GM19025 (cell line): ENCODE measurements at regions not wholly inside any gene's neighbourhood (a gene's known extent, or its start where the extent isn't known, plus 50 kb on each side); places are given as distances from the start of the nearest gene placed in this dataset.
"Not testable (repeated sequence)": the region's sequence is repeated elsewhere in the genome, so short reads cannot be mapped to it uniquely, and the experiment has no call there.

Experiments
- ATAC-seq: cut with Tn5 transposase; IDR thresholded peaks from one replicate; pipeline ENCODE4 v1.9.1; 2021; ENCODE audit warnings: mild to moderate bottlenecking, low read depth, moderate library complexity; ENCODE audit not compliant: unreplicated experiment

DNA sequence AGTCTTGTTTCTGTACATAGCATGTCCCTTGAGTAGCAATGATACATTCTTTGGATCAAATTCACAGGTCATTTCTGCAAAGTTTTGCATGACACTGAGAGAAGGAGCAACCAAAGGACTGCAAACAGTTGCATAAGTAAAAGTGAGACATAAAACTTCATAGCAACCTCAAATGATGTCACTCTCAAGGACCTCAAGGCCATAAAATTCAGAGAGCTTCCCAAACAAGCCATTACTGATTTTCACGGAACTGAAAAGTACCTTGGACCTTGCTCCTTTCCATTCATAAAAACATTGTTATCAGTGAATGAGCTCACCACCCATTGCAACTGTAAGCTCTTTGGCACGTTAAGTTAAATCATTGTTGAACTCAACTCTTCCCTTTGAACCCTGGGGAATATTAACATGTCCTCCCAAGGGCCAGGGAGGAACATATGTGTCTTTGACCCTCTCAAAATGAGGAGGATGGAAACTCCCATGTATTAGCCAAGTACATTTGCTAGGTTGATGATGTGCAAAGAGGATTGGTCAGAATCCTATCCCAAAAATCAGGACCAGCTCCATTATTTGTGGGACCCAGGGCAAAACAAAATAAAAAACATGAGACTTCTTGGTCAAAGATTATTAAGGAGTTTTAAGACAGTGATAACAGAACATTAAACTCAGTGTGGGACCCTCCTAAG lies 275.0 kb upstream of the DYNLRB2 start:
- ATAC-seq, result no peak

DNA sequence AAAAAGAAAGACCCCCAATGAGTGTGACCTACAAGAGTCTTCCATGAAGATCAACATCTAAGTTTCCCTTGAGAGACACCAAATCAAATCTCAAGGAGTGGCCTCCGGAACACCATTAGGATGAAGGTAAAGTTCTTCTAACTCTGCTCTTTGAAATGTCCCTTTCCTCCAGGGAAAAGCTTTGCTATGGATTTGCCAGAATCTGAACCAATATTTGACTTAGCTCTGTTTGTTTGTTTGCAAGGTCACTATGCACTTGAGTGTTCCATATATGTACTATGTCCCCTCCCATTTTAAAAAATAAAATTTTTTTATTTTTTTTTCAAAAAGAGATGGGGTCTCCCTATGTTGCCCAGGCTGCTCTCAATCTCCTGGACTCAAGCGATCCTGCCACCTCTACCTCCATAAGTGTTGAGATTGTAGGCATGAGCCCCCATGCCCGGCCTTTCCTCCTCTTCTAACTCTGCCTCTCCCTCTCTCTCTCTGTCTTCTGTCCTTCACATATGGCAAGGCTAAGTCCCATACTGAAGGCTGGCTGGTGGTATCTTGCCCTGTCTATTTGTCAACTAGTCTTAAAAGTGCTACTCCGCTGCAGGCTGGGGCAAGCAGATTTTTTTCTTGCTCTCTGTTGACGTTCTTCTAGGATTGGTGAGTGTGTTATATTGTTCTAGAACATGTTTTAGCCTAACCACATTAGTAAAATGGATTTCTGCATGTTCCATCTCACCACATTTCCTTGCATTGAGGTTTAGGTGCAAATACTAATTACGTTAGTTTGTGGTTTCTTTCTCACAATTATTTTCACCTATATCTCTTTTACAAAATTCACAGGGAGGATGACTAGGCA lies 276.7 kb upstream of the DYNLRB2 start:
- no peak for ATAC-seq

DNA sequence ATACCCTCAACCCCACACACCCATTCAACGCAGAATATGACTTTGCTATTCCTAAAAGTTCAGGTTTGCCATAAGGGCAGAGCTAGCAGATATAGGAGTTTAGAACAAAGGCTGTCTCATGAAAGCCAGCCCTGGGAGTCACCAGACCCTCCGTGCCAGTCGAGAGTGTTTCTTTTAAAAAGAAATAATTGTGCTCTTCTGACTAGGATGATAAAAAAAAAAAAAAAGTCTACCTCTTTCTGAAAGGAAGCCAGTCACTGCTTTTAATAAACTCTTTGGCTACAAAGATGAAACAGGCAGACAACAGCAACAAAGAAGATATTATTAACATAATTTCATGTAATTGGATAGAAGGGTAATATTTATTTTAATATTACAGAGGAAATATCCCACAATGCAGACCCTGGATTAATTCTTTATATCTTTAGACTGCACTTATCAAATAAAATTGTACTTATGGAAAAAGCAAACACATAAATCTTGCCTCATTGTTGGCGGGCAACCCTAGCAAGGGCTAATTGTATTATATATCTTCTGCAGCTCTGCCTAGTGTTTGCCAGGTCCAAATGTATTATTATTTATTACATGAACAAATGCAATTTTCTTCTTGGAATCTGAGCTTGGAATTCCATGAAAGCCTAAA lies 277.5 kb upstream of the DYNLRB2 start:
- ATAC-seq, result no peak

GRCh38 chr16:80260906-80261311 lies 279.9 kb upstream of the DYNLRB2 start:
- no peak for ATAC-seq

DNA sequence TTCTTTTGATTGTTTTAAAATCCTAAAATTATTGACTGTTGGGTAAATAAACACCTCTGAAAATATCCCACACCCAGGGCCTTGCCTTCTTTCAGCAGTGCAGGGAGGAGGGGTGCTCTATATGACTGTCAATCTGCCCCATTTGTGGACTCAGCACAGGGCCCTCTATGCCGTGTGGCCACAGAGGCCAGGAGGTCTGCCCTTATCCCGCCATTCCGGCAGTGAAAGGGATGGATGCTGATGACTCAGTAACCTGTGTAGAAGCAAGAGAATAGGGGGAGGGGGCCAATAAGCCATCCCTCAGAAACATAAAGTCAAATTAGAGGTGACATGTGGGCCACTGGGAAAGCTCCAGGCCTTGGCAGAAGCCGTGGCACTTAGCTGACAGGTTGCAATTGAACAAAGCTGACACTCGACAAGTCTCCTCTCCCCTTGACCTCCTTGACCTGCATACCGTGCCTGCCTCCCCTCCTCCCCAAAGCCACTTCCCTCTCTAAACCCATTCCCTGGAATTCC lies 281.4 kb upstream of the DYNLRB2 start:
- no peak for ATAC-seq

- no peak for ATAC-seq
Measured at GRCh38 chr16:80258407-80258806, 282.4 kb upstream of the DYNLRB2 start.

DNA sequence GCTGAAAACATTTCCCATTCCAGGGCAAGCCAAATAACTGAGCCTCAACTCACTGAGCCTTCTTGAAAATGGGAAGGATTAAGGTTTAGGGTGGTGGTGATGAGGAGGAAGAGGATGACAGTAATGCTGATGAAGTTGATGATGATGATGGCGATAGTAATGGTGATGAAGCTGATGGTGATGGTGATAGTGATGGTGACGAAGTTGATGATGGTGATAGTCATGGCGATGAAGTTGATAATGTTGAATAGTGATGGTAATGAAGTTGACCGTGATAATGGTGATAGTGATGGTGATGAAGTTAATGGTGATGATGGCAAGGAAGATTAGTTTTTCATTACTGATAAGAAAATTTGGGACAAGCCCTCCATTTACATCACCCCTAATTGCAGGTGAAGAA lies 285.8 kb upstream of the DYNLRB2 start:
- ATAC-seq, result no peak

GRCh38 chr16:80253741-80254140 lies 287.1 kb upstream of the DYNLRB2 start:
- ATAC-seq, result no peak

DNA sequence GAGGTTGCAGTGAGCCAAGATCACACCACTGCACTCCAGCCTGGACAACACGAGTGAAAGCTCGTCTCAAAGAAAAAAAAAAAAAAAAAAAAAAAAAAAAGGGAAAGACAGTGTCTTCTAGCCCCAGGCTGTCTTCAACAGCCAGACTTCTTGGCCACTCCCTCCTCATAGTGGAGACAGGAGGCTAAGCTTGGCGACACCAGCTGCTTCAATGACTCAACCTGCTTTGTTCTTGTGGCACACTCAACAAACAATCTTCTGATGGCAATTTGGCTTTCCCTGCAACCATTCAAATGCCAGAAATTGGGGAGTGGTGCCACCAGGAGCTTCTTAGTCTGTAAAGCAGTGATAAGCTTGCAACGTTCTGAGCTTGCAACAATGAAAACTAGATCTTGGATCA lies 290.4 kb upstream of the DYNLRB2 start:
- ATAC-seq, result no peak

- ATAC-seq, result not testable (repeated sequence)
Measured at GRCh38 chr16:80243303-80243702, 297.5 kb upstream of the DYNLRB2 start.

DNA sequence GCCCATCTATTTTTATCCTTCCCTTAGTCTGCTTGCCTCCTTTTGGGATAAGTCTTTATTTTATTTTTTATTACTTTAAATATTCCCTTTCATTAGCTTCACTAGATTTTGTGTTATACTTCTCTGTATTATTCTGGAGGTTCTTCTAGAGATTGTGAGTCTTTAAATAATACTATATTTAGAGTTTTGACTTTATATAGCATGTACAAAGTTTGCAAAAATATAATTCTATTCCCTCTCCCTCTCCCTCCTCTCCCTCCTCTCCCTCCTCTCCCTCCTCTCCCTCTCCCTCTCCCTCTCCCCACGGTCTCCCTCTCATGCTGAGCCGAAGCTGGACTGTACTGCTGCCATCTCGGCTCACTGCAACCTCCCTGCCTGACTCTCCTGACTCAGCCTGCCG lies 298.5 kb upstream of the DYNLRB2 start:
- ATAC-seq, result not testable (repeated sequence)

- no peak for ATAC-seq
Measured at GRCh38 chr16:80233097-80233835, 307.5 kb upstream of the DYNLRB2 start.

GRCh38 chr16:80231888-80232287 lies 308.9 kb upstream of the DYNLRB2 start:
- peak; percentile 53 for ATAC-seq

DNA sequence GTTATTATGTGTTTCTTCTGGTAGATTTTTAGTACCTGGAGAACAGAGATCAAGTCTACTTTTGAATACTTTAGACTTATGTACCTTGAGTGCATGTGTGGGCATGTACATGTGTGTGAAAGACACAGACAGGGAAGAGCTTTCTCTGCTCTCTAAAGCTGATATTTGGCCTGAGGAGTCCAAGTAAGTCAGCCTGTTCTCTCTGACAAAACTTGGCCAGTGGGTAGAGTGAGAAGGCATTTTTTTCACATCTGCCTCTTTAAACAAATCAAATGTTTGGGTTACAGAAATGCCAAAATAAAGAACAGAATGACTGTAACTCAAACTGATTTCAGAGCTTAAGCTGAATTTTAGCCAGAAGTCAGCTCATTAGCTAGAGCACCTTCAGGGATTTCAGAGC lies 309.7 kb upstream of the DYNLRB2 start:
- ATAC-seq, result no peak

DNA sequence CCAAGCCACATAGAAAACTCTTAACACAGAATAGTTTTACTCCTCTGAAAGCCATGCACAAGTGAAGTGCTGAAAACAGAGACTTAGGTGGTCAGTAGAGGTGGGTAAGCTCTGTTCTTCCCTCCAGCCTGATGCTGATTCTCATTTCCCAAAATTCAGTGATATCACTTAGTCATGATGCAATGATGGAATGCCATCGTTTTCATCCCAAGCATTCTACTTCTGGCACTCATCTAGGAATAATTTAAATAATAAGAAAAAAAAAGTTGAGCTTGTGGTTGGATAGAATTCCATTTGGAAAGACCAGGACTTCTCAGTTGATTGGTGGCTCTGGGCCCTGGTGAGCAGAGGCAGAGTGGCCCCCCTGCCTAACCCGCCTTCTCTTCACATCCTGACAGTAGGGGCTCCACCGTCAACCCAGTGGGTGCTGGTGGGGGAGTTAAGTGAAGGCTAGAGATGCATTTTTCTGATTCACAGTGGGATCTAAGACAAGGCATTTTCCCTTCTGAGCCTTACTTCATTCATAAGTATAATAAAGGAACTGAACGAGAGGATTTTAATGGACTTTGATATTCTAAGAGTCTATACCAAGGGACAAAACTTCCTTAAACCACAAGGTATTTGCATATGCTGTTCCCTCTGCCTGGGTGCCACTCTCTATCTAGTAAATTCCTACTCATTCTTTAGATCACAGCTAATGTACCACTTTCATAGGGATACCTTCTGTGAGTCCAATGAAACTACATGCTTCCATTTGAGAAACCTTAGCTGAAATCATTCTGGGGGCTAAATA lies 310.3 kb upstream of the DYNLRB2 start:
- no peak for ATAC-seq

DNA sequence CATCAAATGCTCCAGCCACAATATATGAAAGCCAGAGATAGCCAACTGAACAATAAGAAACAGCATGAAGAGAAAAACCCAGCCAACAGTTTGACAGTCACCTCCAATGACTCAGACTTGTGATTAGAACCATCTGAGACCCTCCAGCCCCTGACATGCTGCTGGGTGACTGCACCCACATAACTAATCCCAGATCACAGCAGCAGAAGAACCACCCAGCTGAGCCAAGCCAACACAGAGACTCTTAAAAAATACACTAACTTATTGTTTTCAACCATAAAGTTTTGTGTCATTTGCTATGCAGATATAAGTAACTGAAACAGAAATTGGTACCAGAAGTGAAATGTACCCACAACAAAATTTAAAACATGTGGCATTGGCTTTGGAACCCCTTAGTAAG lies 314.3 kb upstream of the DYNLRB2 start:
- ATAC-seq, result no peak

- ATAC-seq, result no peak
Measured at GRCh38 chr16:80210787-80211186, 330.0 kb upstream of the DYNLRB2 start.

DNA sequence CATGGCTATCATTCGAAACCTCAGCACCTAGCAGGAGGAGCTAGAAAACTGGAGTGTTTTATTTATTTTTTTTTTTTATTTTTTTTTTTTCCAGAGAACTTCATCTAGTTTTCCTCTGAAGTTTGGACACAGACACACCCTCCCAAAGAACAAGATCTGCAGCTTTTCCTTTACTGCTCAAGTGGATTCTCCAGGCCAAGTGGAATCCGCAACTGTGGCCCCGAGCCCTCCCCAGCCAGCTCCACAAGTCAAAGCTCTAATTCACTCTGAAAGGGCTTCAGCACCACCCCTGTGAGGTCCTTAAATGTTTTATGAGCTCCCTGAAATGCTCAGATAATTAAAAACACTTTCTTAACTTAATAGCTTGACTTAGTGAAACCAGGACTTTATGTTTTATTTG lies 332.1 kb upstream of the DYNLRB2 start:
- no peak for ATAC-seq

GRCh38 chr16:80208015-80208414 lies 332.8 kb upstream of the DYNLRB2 start:
- no peak for ATAC-seq

GRCh38 chr16:80203821-80204220 lies 337.0 kb upstream of the DYNLRB2 start:
- ATAC-seq, result no peak
